ENCODE measurements at regions not wholly inside any gene's neighbourhood (a gene's known extent, or its start where the extent isn't known, plus 50 kb on each side); places are given as distances from the start of the nearest gene placed in this dataset.

DNA sequence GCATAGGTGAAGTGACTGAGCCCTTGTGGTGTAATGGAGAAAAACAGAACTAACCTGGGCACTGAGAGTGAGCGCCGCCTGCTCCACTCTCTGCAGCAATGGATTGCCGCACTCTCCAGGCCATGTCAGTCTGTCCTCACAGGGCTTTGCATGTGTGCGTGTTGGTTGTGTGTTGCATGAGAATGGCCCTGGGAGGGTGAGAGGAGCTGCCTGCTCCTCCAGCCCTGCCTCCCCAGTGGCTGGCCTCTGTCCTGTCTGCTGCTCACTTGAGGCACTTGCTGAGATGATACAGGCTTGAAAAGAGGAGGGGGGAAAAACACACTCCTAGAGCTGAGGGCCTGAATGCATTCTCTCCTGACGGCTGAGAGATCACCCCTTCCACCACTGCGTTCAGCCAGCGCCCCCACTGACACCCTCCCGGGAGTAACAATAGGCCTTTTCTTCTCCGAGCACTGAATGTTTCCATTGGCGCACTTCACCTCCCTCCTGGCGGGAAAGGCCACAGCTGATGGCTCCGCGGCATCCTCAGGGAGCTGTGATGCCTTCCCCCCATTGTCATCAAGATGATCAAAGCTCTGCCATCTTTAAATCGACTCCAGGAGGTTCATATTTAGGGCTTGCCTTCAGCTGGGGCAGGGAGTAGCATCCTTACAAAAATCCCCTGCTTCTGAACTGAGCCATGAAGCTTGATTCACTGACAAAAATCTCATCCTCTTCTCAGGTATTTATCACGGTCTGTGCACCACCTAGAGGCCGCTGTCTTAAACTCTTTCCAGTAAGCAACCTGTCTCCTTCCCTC is 49.9 kb upstream of the DAPL1 start:
- peak; percentile 60 for DNase-seq
- Mint-ChIP-seq H3K4me3 (peak overlapping the region; percentile 54), H3K9me3 (no peaks in the 10 kb centered on the region), H3K4me1 (peaks cover 59% of the 10 kb centered on the region), H3K27me3 (ENCODE audit: low read depth, poor library complexity) (peaks cover 19% of the 10 kb centered on the region), H3K36me3 (ENCODE audit: low read depth) (no peaks in the 10 kb centered on the region), H3K27ac (peak overlapping the region; percentile 55)
- peak; percentile 63 for TF ChIP-seq CTCF (IDR thresholded peaks at IDR 0.05)

Data from nephron progenitor cell (in vitro differentiated cells).